Panc1 (cell line): ENCODE measurements at regions not wholly inside any gene's neighbourhood (a gene's known extent, or its start where the extent isn't known, plus 50 kb on each side); places are given as distances from the start of the nearest gene placed in this dataset.

Experiments used
- ATAC-seq: fragments of 200-7000 bp; cut with Tn5 transposase; 2 replicates; pipeline ENCODE4 v1.9.1; 2020; ENCODE audit warnings: mild to moderate bottlenecking, moderate library complexity
- BruUV-seq: library from RNA; stranded (reverse); fragments of 400-500 nt; replicated peaks from 2 replicates; lab custom pipeline; 2021; lab: Mats Ljungman, UMichigan
- CTCF ChIA-PET: fragments of 300-600 bp; sonication (Branson Sonifier 250); formaldehyde crosslinking; loops from one replicate; lab custom pipeline; 2022; ENCODE audit warnings: antibody characterized with exemption; lab: Charles Lee
- POLR2A ChIA-PET: fragments of 300-600 bp; sonication (Branson Sonifier 250); formaldehyde crosslinking; loops from one replicate; lab custom pipeline; 2022; ENCODE audit warnings: antibody characterized with exemption; lab: Charles Lee
- DNase-seq: peaks from one replicate; pipeline ENCODE4 v3.0.0-alpha.2; 2010; ENCODE audit warnings: low read depth, low spot score
- H3K27ac ChIP-seq: 2 replicates; pipeline ENCODE4 v1.5.1; 2011; ENCODE audit warnings: mild to moderate bottlenecking, low read length, inconsistent platforms
- H3K27me3 ChIP-seq: fragments of 200-500 bp; sonication (Bioruptor generic); 2 replicates; pipeline ENCODE4 v1.6.0; 2014; ENCODE audit warnings: low read length, inconsistent platforms; ENCODE audit not compliant: control insufficient read depth, insufficient read depth
- H3K36me3 ChIP-seq: fragments of 200-500 bp; sonication (Bioruptor generic); 2 replicates; pipeline ENCODE4 v1.5.1; 2014; ENCODE audit warnings: inconsistent platforms, mild to moderate bottlenecking, low read length, moderate library complexity; ENCODE audit not compliant: control insufficient read depth, insufficient read depth
- H3K4me1 ChIP-seq: 2 replicates; pipeline ENCODE4 v1.5.1; 2011; ENCODE audit warnings: inconsistent platforms, mild to moderate bottlenecking, low read length, moderate library complexity; ENCODE audit not compliant: control insufficient read depth, insufficient read depth
- H3K4me3 ChIP-seq, 2 experiments: 2 replicates each; pipeline ENCODE4 v1.5.1; 2011 to 2012; ENCODE audit warnings: low read depth in 2 of 2, low read length in 2 of 2, mild to moderate bottlenecking in 2 of 2, inconsistent platforms in 1 of 2, moderate library complexity in 1 of 2
- H3K9me3 ChIP-seq: fragments of 200-500 bp; sonication (Bioruptor generic); 2 replicates; pipeline ENCODE4 v1.5.1; 2014; ENCODE audit warnings: low read depth, mild to moderate bottlenecking, inconsistent platforms, low read length, moderate library complexity; ENCODE audit not compliant: control insufficient read depth, insufficient read depth
- CTCF ChIP-seq: fragments of 450-650 bp; IDR thresholded peaks from 2 replicates; pipeline ENCODE4 v1.5.1; 2017; ENCODE audit warnings: mild to moderate bottlenecking
- POLR2AphosphoS5 ChIP-seq: IDR thresholded peaks from 2 replicates; pipeline ENCODE4 v1.6.1; 2012; ENCODE audit warnings: mild to moderate bottlenecking, low read depth, low read length, moderate library complexity
- SIN3A ChIP-seq: IDR thresholded peaks from 2 replicates; pipeline ENCODE4 v1.6.1; 2012; ENCODE audit warnings: low read depth, mild to moderate bottlenecking, low read length, moderate library complexity, borderline replicate concordance; ENCODE audit not compliant: insufficient read depth
- TCF7L2 ChIP-seq: IDR thresholded peaks from 2 replicates; pipeline ENCODE4 v1.6.1; 2011; ENCODE audit warnings: mild to moderate bottlenecking, low read depth, low read length, inconsistent platforms
- in situ Hi-C: cut with HindIII; loops from 2 replicates; pipeline ENCODE4 v1.10.0; 2016; ENCODE audit warnings: low sequenced_read_pairs, low pct_unique_long_range_greater_than_20kb
- intact Hi-C: fragments of 100-400 bp; cut with micrococcal nuclease; formaldehyde crosslinking; loops from one replicate; pipeline ENCODE4 v1.10.0; 2022; ENCODE audit not compliant: unreplicated experiment
- TF ChIP-seq, protein P1 (sequence below), 2 experiments: IDR thresholded peaks; 2 replicates each; pipeline ENCODE4 v1.6.1; 2011 to 2012; ENCODE audit warnings: low read depth in 2 of 2, control low read depth in 1 of 2, low read length in 1 of 2, mild to moderate bottlenecking in 1 of 2, moderate library complexity in 1 of 2; ENCODE audit not compliant: insufficient read depth in 1 of 2

GRCh38 chr10:121289800-121290199, 308.4 kb downstream of the FGFR2 start:
- no peak overlapping the region for H3K4me3 ChIP-seq
- TF ChIP-seq CTCF (no peak), SIN3A (no peak), TCF7L2 (no peak), POLR2AphosphoS5 (no peak)
- TF ChIP-seq, protein P1, sequence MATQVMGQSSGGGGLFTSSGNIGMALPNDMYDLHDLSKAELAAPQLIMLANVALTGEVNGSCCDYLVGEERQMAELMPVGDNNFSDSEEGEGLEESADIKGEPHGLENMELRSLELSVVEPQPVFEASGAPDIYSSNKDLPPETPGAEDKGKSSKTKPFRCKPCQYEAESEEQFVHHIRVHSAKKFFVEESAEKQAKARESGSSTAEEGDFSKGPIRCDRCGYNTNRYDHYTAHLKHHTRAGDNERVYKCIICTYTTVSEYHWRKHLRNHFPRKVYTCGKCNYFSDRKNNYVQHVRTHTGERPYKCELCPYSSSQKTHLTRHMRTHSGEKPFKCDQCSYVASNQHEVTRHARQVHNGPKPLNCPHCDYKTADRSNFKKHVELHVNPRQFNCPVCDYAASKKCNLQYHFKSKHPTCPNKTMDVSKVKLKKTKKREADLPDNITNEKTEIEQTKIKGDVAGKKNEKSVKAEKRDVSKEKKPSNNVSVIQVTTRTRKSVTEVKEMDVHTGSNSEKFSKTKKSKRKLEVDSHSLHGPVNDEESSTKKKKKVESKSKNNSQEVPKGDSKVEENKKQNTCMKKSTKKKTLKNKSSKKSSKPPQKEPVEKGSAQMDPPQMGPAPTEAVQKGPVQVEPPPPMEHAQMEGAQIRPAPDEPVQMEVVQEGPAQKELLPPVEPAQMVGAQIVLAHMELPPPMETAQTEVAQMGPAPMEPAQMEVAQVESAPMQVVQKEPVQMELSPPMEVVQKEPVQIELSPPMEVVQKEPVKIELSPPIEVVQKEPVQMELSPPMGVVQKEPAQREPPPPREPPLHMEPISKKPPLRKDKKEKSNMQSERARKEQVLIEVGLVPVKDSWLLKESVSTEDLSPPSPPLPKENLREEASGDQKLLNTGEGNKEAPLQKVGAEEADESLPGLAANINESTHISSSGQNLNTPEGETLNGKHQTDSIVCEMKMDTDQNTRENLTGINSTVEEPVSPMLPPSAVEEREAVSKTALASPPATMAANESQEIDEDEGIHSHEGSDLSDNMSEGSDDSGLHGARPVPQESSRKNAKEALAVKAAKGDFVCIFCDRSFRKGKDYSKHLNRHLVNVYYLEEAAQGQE (IDR thresholded peaks at IDR 0.05; ENCODE audit: insufficient read depth in 1 of 2, low read depth in 2 of 2, low read length in 1 of 2) = no peak

DNA sequence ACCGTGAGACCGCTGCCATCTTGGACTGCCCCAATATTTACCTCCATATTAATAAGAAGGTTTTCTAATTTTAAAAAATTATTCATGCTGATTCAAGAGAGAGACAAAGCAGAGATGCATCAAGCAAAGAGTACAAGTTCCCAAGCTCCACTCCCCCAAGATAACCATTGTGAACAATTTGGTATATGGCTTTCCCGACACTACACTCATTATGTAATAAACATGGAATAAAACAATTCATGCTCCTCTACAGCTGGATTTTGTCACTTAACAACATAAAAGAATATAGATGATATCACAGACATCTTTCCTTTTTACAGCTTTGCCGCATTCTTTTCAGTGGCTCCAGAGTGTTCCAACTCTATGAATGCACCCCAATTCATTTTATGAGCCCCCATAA, 307.6 kb downstream of the FGFR2 start:
- intact Hi-C loops (no loop called here), in situ Hi-C loops (no loop called here)
- Histone ChIP-seq H3K27me3 (peaks cover 11% of the 10 kb centered on the region), H3K4me1 (no peaks in the 10 kb centered on the region), H3K4me3 (no peak overlapping the region), H3K36me3 (no peaks in the 10 kb centered on the region), H3K27ac (no peak overlapping the region), H3K9me3 (no peaks in the 10 kb centered on the region)
- POLR2A ChIA-PET = interaction anchor here (0.6 kb wide), 1 partner anchor 56 kb away, joined by 3 read pairs; no protein-coding TSS in a partner anchor
- CTCF ChIA-PET = no interaction called here
- DNase-seq (no peak), ATAC-seq (no peak)
- TF ChIP-seq TCF7L2 = no peak
- TF ChIP-seq, protein P1 (IDR thresholded peaks at IDR 0.05; ENCODE audit: insufficient read depth in 1 of 2, low read depth in 2 of 2, low read length in 1 of 2) = no peak
- TF ChIP-seq POLR2AphosphoS5 = no peak
- no peak for TF ChIP-seq CTCF
- TF ChIP-seq SIN3A = no peak
- no TSS peak for BruUV-seq

More at GRCh38 chr10:121289800-121290199, 308.4 kb downstream of the FGFR2 start:
- Histone ChIP-seq H3K9me3 (no peaks in the 10 kb centered on the region), H3K36me3 (no peaks in the 10 kb centered on the region), H3K4me1 (0 out of 2 replicates have a peak, but pooled peaks cover 2% of the 10 kb centered on the region), H3K27ac (no peak overlapping the region), H3K27me3 (peaks cover 13% of the 10 kb centered on the region)
- intact Hi-C loops = no loop called here
- in situ Hi-C loops = no loop called here
- no peak for ATAC-seq
- CTCF ChIA-PET = no interaction called here
- BruUV-seq = no TSS peak
- DNase-seq = no peak
- POLR2A ChIA-PET = interaction anchor here (0.6 kb wide), 1 partner anchor 283 kb away, joined by 4 read pairs; no protein-coding TSS in a partner anchor
